Activated naive CD4-positive, alpha-beta T cell treated with anti-CD3 and anti-CD28 coated beads for 36 hours (primary cell): ENCODE measurements at regions not wholly inside any gene's neighbourhood (a gene's known extent, or its start where the extent isn't known, plus 50 kb on each side); places are given as distances from the start of the nearest gene placed in this dataset.
"Not testable (repeated sequence)": the region's sequence is repeated elsewhere in the genome, so short reads cannot be mapped to it uniquely, and the experiment has no call there.

Experiments used
- CTCF ChIA-PET: fragments of 350-600 bp; sonication (Branson Sonifier 250); formaldehyde crosslinking; loops from one replicate; lab custom pipeline; 2021; ENCODE audit warnings: antibody characterized with exemption; lab: Charles Lee
- DNase-seq: peaks from one replicate; pipeline ENCODE4 v3.0.0-alpha.2; 2020
- H3K27ac Mint-ChIP-seq: one replicate; pipeline ENCODE4 v1.8.0; 2021; ENCODE audit warnings: mild to moderate bottlenecking, mixed read lengths
- H3K27me3 Mint-ChIP-seq: one replicate; pipeline ENCODE4 v1.8.0; 2021; ENCODE audit warnings: low read depth, mixed read lengths
- H3K36me3 Mint-ChIP-seq: one replicate; pipeline ENCODE4 v1.8.0; 2021; ENCODE audit warnings: low read depth, mixed read lengths
- H3K4me1 Mint-ChIP-seq: one replicate; pipeline ENCODE4 v1.8.0; 2021; ENCODE audit warnings: low read depth, mixed read lengths
- H3K4me3 Mint-ChIP-seq: one replicate; pipeline ENCODE4 v1.8.0; 2021; ENCODE audit warnings: mild to moderate bottlenecking, moderate library complexity, mixed read lengths
- H3K9me3 Mint-ChIP-seq: one replicate; pipeline ENCODE4 v1.8.0; 2021; ENCODE audit warnings: mixed read lengths
- intact Hi-C: fragments of 100-400 bp; cut with micrococcal nuclease; formaldehyde crosslinking; loops from one replicate; pipeline ENCODE4 v1.15.1; 2023

- H3K4me3 Mint-ChIP-seq, CTCF ChIA-PET, H3K27ac Mint-ChIP-seq, H3K4me1 Mint-ChIP-seq, DNase-seq, H3K36me3 Mint-ChIP-seq, H3K27me3 Mint-ChIP-seq, intact Hi-C loops, H3K9me3 Mint-ChIP-seq: not testable (repeated sequence)
Measured at GRCh38 chr5:171726819-171727218, 58.8 kb upstream of the SMIM23 start.

- no peak for DNase-seq
- Mint-ChIP-seq H3K4me3 (no peak overlapping the region), H3K9me3 (peaks cover 1% of the 10 kb centered on the region), H3K27me3 (peaks cover 4% of the 10 kb centered on the region), H3K27ac (no peak overlapping the region), H3K4me1 (no peaks in the 10 kb centered on the region), H3K36me3 (peaks cover 4% of the 10 kb centered on the region)
- intact Hi-C loops, result no loop called here
- CTCF ChIA-PET, result no interaction called here
Measured at GRCh38 chr5:171728686-171729085, 56.9 kb upstream of the SMIM23 start.
